HFF-Myc (cell line): ENCODE measurements at regions not wholly inside any gene's neighbourhood (a gene's known extent, or its start where the extent isn't known, plus 50 kb on each side); places are given as distances from the start of the nearest gene placed in this dataset.

ENCODE experiments used
- DNase-seq: peaks from one replicate; pipeline ENCODE4 v3.0.0-alpha.2; 2011; ENCODE audit warnings: low read depth; ENCODE audit errors: extremely low read depth
- H3K4me3 ChIP-seq: replicated peaks from 2 replicates; pipeline ENCODE4 v1.5.1; 2011; ENCODE audit warnings: low read depth, mild to moderate bottlenecking, control low read depth, low read length
- TF ChIP-seq, protein P1 (sequence below): IDR thresholded peaks from 2 replicates; pipeline ENCODE4 v1.5.1; 2012; ENCODE audit warnings: mild to moderate bottlenecking, low read depth, low read length, control low read depth; ENCODE audit errors: missing control alignments

- no peak for DNase-seq
- no peak overlapping the region for H3K4me3 ChIP-seq
- TF ChIP-seq, protein P1, sequence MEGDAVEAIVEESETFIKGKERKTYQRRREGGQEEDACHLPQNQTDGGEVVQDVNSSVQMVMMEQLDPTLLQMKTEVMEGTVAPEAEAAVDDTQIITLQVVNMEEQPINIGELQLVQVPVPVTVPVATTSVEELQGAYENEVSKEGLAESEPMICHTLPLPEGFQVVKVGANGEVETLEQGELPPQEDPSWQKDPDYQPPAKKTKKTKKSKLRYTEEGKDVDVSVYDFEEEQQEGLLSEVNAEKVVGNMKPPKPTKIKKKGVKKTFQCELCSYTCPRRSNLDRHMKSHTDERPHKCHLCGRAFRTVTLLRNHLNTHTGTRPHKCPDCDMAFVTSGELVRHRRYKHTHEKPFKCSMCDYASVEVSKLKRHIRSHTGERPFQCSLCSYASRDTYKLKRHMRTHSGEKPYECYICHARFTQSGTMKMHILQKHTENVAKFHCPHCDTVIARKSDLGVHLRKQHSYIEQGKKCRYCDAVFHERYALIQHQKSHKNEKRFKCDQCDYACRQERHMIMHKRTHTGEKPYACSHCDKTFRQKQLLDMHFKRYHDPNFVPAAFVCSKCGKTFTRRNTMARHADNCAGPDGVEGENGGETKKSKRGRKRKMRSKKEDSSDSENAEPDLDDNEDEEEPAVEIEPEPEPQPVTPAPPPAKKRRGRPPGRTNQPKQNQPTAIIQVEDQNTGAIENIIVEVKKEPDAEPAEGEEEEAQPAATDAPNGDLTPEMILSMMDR: no peak
These were observed 1437.3 kb upstream of the MIR17HG start for GRCh38 chr13:89910166-89910565.

DNA sequence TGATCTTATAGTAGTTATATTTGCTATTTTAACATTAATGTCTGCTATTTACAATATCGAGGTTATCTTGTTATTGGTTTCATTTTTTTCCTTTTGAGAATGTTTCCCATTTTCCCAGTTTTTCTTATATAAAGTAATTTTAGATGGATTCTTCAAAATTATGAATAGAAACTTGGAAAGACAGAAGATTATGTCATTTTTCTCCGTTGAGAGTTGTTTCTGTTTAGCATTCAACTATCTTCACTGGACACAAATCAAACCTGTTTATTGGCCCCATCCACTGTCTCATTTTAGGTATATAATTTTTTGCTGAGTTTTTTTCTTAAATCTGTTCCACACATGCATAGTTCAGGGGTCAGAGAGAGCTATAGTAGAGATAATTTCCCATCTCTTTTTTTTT, 1430.9 kb upstream of the MIR17HG start:
- H3K4me3 ChIP-seq: no peak overlapping the region
- DNase-seq: no peak
- TF ChIP-seq, protein P1: no peak

DNA sequence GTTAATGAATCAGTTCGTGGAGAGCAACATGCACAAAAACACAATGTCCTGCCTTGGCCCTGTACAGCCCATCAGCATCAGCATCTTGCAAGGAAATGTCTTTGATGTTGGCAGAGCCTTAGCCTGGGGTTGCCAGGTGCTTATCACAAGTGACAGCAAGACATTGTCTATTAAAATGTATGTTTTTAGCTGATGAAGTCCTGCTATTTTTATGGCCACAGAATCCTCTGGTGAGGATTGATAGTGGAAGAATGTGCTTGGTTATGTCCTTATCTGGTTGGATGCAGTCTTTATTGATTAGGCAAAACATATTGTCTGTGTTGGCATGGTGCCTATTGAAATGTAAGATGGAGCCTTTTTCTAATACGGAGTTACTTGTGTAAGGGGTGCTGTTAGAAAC, 1427.0 kb upstream of the MIR17HG start:
- TF ChIP-seq, protein P1: no peak
- no peak overlapping the region for H3K4me3 ChIP-seq
- DNase-seq: no peak

GRCh38 chr13:89923052-89923451, 1424.4 kb upstream of the MIR17HG start:
- TF ChIP-seq, protein P1: no peak
- no peak for DNase-seq
- H3K4me3 ChIP-seq: no peak overlapping the region

DNA sequence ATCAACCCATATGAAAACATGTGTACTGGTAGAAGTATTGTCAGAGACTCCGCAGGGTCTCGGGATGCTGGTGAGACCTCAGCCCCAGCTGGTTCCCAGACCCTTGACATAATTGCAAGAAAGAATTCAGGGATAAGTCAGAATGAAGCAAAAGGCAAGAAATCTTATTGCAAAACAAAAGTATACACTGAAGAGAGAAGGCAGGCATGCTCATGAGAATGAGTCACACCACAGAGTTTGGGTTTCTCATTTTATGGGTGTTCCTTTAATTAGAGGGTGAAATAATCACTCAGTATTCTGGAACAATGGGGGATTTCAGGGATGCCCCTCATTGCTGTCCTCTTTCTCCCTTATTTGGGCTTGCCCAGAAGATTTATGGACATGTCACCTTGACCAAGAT, 1423.8 kb upstream of the MIR17HG start:
- TF ChIP-seq, protein P1: no peak
- DNase-seq: no peak
- no peak overlapping the region for H3K4me3 ChIP-seq

DNA sequence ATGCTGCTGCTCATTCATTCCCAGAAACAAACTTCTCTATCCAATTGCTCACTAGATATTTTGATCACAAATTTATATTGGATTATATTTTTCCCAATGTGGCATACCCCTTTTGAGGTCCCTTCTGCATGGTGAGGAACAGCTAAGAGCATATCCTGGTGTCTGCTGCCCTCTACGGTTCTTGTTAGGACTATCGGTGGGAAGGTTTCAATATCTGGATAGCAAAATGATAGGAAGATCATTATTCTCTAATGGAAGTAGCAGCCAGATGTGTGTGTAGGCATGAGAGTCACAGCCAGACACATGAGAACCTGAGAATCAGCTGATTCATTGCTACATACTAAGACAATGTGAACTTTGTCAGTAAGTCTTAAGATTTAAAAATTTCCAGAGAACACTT, 1422.4 kb upstream of the MIR17HG start:
- H3K4me3 ChIP-seq: no peak overlapping the region
- no peak for DNase-seq
- TF ChIP-seq, protein P1: no peak

GRCh38 chr13:89930861-89931260, 1416.6 kb upstream of the MIR17HG start:
- no peak for DNase-seq
- TF ChIP-seq, protein P1: no peak

More at GRCh38 chr13:89930861-89931260, 1416.6 kb upstream of the MIR17HG start:
- H3K4me3 ChIP-seq: no peak overlapping the region
